Psoas muscle (tissue), 7 donors: ENCODE measurements at regions not wholly inside any gene's neighbourhood (a gene's known extent, or its start where the extent isn't known, plus 50 kb on each side); places are given as distances from the start of the nearest gene placed in this dataset.
"Not testable (repeated sequence)": the region's sequence is repeated elsewhere in the genome, so short reads cannot be mapped to it uniquely, and the experiment has no call there.

Experiments used
- ATAC-seq, 4 donors: fragments of 200-7000 bp; cut with Tn5 transposase; one replicate each; pipeline ENCODE4 v1.9.1; 2020; ENCODE audit warnings: moderate library complexity in 3 of 4, mild to moderate bottlenecking in 2 of 4
- DNase-seq, 2 donors: peaks; one replicate each; pipeline ENCODE4 v3.0.0-alpha.2; 2020
- H3K27ac ChIP-seq: fragments of 200-600 bp; one replicate; pipeline ENCODE4 v1.8.0; 2022
- H3K27me3 ChIP-seq, 3 donors: fragments of 200-600 bp in 1 of 3; one replicate each; pipeline versions ENCODE4 v1.6.1 to v1.8.0; 2013 to 2022; ENCODE audit warnings: low read length in 2 of 3, mild to moderate bottlenecking in 2 of 3, moderate library complexity in 1 of 3; ENCODE audit not compliant: insufficient read depth in 3 of 3
- H3K36me3 ChIP-seq, 2 donors: fragments of 200-600 bp in 1 of 2; one replicate each; pipeline versions ENCODE4 v1.6.1 to v1.8.0; 2013 to 2022; ENCODE audit warnings: low read depth in 1 of 2, mild to moderate bottlenecking in 1 of 2, moderate library complexity in 1 of 2; ENCODE audit not compliant: insufficient read depth in 1 of 2
- H3K4me1 ChIP-seq: fragments of 200-600 bp; one replicate; pipeline ENCODE4 v1.8.0; 2022
- H3K4me3 ChIP-seq: fragments of 200-600 bp; one replicate; pipeline ENCODE4 v1.8.0; 2022; ENCODE audit warnings: mild to moderate bottlenecking
- H3K9me3 ChIP-seq: fragments of 200-600 bp; one replicate; pipeline ENCODE4 v1.8.0; 2022
- CTCF ChIP-seq: fragments of 200-600 bp; IDR thresholded peaks from one replicate; pipeline ENCODE4 v1.8.0; 2022; ENCODE audit warnings: antibody characterized with exemption
- WGBS, 3 donors: extraction: QIAGEN DNeasy Blood & Tissue Kit; methylation state at CpG; one replicate each; pipeline versions ENCODE4 v1.1.6 to v1.1.7; 2013; 5-methylcytosine and 5-hydroxymethylcytosine counted together
- intact Hi-C, 2 donors: fragments of 100-400 bp; cut with DNase I; formaldehyde crosslinking; loops; one replicate each; pipeline versions ENCODE4 v1.11.0 to v1.14.2; 2022
- donor health status: healthy with polysubstance abuse.
- donor health status: DM: no; HTN: no; CAD: no; lungs with moderate emphysema.
- donor health status: Bipolar disorder and iron deficiency.
- donor health status: healthy.
- donor health status: DM: yes; HTN: yes; CAD: no.
- donor health status: DM: no; HTN: no; CAD: no.
- donor health status: DM: yes; HTN: yes; CAD: no.

GRCh38 chr1:96104906-96105305 is 616.7 kb upstream of the PTBP2 start:
- Histone ChIP-seq H3K27ac (no peak overlapping the region), H3K4me1 (no peaks in the 10 kb centered on the region), H3K9me3 (no peaks in the 10 kb centered on the region), H3K4me3 (no peak overlapping the region), H3K27me3 (no peaks in the 10 kb centered on the region), H3K36me3 (no peaks in the 10 kb centered on the region)
- TF ChIP-seq CTCF: no peak
- ATAC-seq: no peak
- 12 to 14% (median 13%) methylated on average over 3 of the region's 3 CpGs for WGBS, 3 donors
- intact Hi-C loops: no loop called here
- DNase-seq: no peak

GRCh38 chr1:96116731-96117130 is 604.9 kb upstream of the PTBP2 start:
- WGBS, 3 donors: 67 to 85% (median 71%) methylated on average over 6 of the region's 6 CpGs
- no peaks in the 10 kb centered on the region for H3K27me3 ChIP-seq
- H3K4me3 ChIP-seq: no peak overlapping the region
- TF ChIP-seq CTCF: no peak
- H3K27ac ChIP-seq: no peak overlapping the region
- DNase-seq (no peak), ATAC-seq (no peak)
- no peaks in the 10 kb centered on the region for H3K36me3 ChIP-seq
- H3K9me3 ChIP-seq: no peaks in the 10 kb centered on the region
- intact Hi-C loops: no loop called here
- H3K4me1 ChIP-seq: no peaks in the 10 kb centered on the region

- no peak for ATAC-seq
- H3K4me1 ChIP-seq: no peaks in the 10 kb centered on the region
- 65 to 71% (median 67%) methylated on average over 2 of the region's 2 CpGs for WGBS, 3 donors
- no peak overlapping the region for H3K4me3 ChIP-seq
- H3K9me3 ChIP-seq: no peaks in the 10 kb centered on the region
- DNase-seq: no peak
- H3K27ac ChIP-seq: no peak overlapping the region
- no peak for TF ChIP-seq CTCF
- H3K27me3 ChIP-seq: no peaks in the 10 kb centered on the region
- no peaks in the 10 kb centered on the region for H3K36me3 ChIP-seq
- intact Hi-C loops: no loop called here
These were observed 591.2 kb upstream of the PTBP2 start for GRCh38 chr1:96130432-96130831.

- DNase-seq: no peak
- Histone ChIP-seq H3K36me3 (no peaks in the 10 kb centered on the region), H3K27ac (no peak overlapping the region), H3K4me1 (no peaks in the 10 kb centered on the region), H3K4me3 (no peak overlapping the region), H3K9me3 (no peaks in the 10 kb centered on the region), H3K27me3 (no peaks in the 10 kb centered on the region)
- TF ChIP-seq CTCF: no peak
- ATAC-seq: no peak
- WGBS, 3 donors: 66 to 81% (median 76%) methylated on average over 3 of the region's 3 CpGs
- intact Hi-C loops: no loop called here
These were observed 576.9 kb upstream of the PTBP2 start for GRCh38 chr1:96144636-96145035.

GRCh38 chr1:96145492-96145891 is 576.1 kb upstream of the PTBP2 start:
- Histone ChIP-seq H3K36me3 (no peaks in the 10 kb centered on the region), H3K9me3 (no peaks in the 10 kb centered on the region), H3K27ac (no peak overlapping the region), H3K27me3 (no peaks in the 10 kb centered on the region), H3K4me1 (no peaks in the 10 kb centered on the region), H3K4me3 (no peak overlapping the region)
- no peak for TF ChIP-seq CTCF
- DNase-seq: no peak
- ATAC-seq: no peak
- intact Hi-C loops: no loop called here

- H3K27me3 ChIP-seq, ATAC-seq, DNase-seq, intact Hi-C loops, H3K4me3 ChIP-seq, H3K27ac ChIP-seq, H3K4me1 ChIP-seq, H3K36me3 ChIP-seq: not testable (repeated sequence)
- peaks cover 15% of the 10 kb centered on the region for H3K9me3 ChIP-seq
- WGBS, 3 donors: 74 to 80% (median 74%) methylated on average over 3 of the region's 3 CpGs
These were observed 568.6 kb upstream of the PTBP2 start for GRCh38 chr1:96152957-96153356.
